ENCODE measurements at regions not wholly inside any gene's neighbourhood (a gene's known extent, or its start where the extent isn't known, plus 50 kb on each side); places are given as distances from the start of the nearest gene placed in this dataset.

DNA sequence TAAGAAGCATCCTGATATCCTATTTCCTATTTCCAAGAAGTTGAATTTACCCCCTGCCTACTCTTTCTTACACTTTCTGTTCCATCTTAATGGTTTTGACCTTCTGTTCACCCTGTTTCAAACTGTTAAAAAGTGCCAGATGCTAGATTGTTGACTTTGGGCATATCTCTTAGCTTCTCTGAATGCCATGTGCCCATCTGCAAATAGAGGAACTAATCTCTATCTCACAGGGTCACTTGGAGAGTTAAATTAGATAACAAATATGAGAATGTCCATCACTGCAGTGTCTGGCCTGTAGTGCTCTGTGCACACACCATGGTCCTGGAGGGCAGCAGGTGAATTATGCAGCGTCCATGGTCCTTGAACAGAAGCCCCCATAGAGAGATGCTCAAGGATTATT, 83.8 kb downstream of the LRATD1 start:
- no peak for FAIRE-seq
- no peaks in the 10 kb centered on the region for H3K9me3 Mint-ChIP-seq (ENCODE audit: unreplicated experiment)
- no peak overlapping the region for H3K4me3 Mint-ChIP-seq (ENCODE audit: unreplicated experiment)

DNA sequence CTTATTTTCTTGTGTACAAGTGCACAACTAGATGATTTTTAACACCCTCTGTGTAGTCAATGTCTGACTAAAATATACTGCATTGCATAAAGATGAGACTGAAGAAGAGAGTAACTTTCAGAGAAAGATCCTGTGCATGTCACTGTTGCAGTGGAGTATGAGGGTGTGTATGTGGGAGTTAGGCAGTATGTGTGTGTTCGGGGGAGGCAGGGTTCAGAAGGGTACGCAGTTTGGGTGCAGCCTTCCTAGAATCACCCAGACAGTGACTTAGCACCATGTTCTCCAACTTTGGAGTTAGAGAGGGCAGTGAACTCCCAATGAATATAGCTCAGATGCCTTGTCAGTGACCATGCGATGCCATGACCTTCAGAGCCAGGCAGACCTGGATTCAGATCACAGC, 84.6 kb downstream of the LRATD1 start:
- Mint-ChIP-seq H3K4me3 (ENCODE audit: unreplicated experiment) (no peak overlapping the region), H3K4me1 (ENCODE audit: low read depth, unreplicated experiment) (no peaks in the 10 kb centered on the region), H3K27me3 (ENCODE audit: low read depth, unreplicated experiment) (peaks cover 5% of the 10 kb centered on the region), H3K9me3 (ENCODE audit: unreplicated experiment) (no peaks in the 10 kb centered on the region), H3K27ac (ENCODE audit: unreplicated experiment) (no peak overlapping the region), H3K36me3 (ENCODE audit: low read depth, unreplicated experiment) (no peaks in the 10 kb centered on the region)
- DNase-seq (ENCODE audit: low read depth), result no peak
- Histone ChIP-seq H3K27me3 (ENCODE audit: insufficient read depth, low read length) (no peaks in the 10 kb centered on the region), H3K36me3 (ENCODE audit: insufficient read depth, low read length) (no peaks in the 10 kb centered on the region), H4K20me1 (ENCODE audit: insufficient read depth, low read length) (no peaks in the 10 kb centered on the region), H3K9me3 (ENCODE audit: insufficient read depth, low read depth, low read length) (no peaks in the 10 kb centered on the region), H2AFZ (ENCODE audit: low read depth, low read length) (no peak overlapping the region), H3K79me2 (ENCODE audit: insufficient read depth, low read length) (no peaks in the 10 kb centered on the region), H3K9ac (ENCODE audit: low read length) (no peak overlapping the region), H3K27ac (ENCODE audit: low read depth, low read length) (no peak overlapping the region), H3K4me1 (ENCODE audit: insufficient read depth, low read length) (no peaks in the 10 kb centered on the region), H3K4me2 (ENCODE audit: low read length) (no peak overlapping the region), H3K4me3 (ENCODE audit: insufficient read depth, low read depth, low read length) (no peak overlapping the region)
- FAIRE-seq, result no peak
- no peak for TF ChIP-seq EZH2 (IDR thresholded peaks at IDR 0.05; ENCODE audit: insufficient read depth, low read length)
- TF ChIP-seq, protein P1, sequence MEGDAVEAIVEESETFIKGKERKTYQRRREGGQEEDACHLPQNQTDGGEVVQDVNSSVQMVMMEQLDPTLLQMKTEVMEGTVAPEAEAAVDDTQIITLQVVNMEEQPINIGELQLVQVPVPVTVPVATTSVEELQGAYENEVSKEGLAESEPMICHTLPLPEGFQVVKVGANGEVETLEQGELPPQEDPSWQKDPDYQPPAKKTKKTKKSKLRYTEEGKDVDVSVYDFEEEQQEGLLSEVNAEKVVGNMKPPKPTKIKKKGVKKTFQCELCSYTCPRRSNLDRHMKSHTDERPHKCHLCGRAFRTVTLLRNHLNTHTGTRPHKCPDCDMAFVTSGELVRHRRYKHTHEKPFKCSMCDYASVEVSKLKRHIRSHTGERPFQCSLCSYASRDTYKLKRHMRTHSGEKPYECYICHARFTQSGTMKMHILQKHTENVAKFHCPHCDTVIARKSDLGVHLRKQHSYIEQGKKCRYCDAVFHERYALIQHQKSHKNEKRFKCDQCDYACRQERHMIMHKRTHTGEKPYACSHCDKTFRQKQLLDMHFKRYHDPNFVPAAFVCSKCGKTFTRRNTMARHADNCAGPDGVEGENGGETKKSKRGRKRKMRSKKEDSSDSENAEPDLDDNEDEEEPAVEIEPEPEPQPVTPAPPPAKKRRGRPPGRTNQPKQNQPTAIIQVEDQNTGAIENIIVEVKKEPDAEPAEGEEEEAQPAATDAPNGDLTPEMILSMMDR (IDR thresholded peaks at IDR 0.05; ENCODE audit: insufficient read depth, low read depth, low read length), result no peak

More for the DNA sequence above, 83.8 kb downstream of the LRATD1 start:
- Mint-ChIP-seq H3K36me3 (ENCODE audit: low read depth, unreplicated experiment) (no peaks in the 10 kb centered on the region), H3K27ac (ENCODE audit: unreplicated experiment) (no peak overlapping the region), H3K27me3 (ENCODE audit: low read depth, unreplicated experiment) (peaks cover 5% of the 10 kb centered on the region), H3K4me1 (ENCODE audit: low read depth, unreplicated experiment) (no peaks in the 10 kb centered on the region)
- no peak overlapping the region for H3K9ac ChIP-seq (ENCODE audit: low read length)
- H3K4me1 ChIP-seq (ENCODE audit: insufficient read depth, low read length), result no peaks in the 10 kb centered on the region
- H3K4me2 ChIP-seq (ENCODE audit: low read length), result no peak overlapping the region
- no peak overlapping the region for H3K4me3 ChIP-seq (ENCODE audit: insufficient read depth, low read depth, low read length)
- no peak for TF ChIP-seq EZH2 (IDR thresholded peaks at IDR 0.05; ENCODE audit: insufficient read depth, low read length)
- TF ChIP-seq, protein P1 (IDR thresholded peaks at IDR 0.05; ENCODE audit: insufficient read depth, low read depth, low read length), result no peak
- H4K20me1 ChIP-seq (ENCODE audit: insufficient read depth, low read length), result no peaks in the 10 kb centered on the region
- DNase-seq (ENCODE audit: low read depth), result no peak
- no peak overlapping the region for H2AFZ ChIP-seq (ENCODE audit: low read depth, low read length)
- no peaks in the 10 kb centered on the region for H3K9me3 ChIP-seq (ENCODE audit: insufficient read depth, low read depth, low read length)
- H3K79me2 ChIP-seq (ENCODE audit: insufficient read depth, low read length), result no peaks in the 10 kb centered on the region
- H3K36me3 ChIP-seq (ENCODE audit: insufficient read depth, low read length), result no peaks in the 10 kb centered on the region
- H3K27me3 ChIP-seq (ENCODE audit: insufficient read depth, low read length), result no peaks in the 10 kb centered on the region
- no peak overlapping the region for H3K27ac ChIP-seq (ENCODE audit: low read depth, low read length)

DNA sequence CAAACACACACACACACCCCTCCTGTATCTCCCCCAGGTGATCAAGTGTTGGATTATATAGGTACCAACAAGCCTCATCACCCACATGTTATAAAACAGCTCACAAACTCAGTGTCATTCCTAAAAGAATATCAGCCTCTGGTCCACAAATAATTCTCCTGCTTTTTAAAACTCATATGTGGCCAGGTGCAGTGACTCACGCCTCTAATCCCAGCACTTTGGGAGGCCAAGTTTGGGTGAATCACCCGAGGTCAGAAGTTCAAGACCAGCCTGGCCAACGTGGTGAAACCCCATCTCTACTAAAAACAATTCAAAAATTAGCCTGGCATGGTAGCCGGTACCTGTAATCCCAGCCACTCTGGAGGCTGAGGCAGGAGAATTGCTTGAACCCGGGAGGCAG, 87.8 kb downstream of the LRATD1 start:
- H3K9me3 ChIP-seq (ENCODE audit: insufficient read depth, low read depth, low read length), result no peaks in the 10 kb centered on the region
- Mint-ChIP-seq H3K27ac (ENCODE audit: unreplicated experiment) (no peak overlapping the region), H3K27me3 (ENCODE audit: low read depth, unreplicated experiment) (peaks cover 6% of the 10 kb centered on the region), H3K9me3 (ENCODE audit: unreplicated experiment) (no peaks in the 10 kb centered on the region), H3K36me3 (ENCODE audit: low read depth, unreplicated experiment) (no peaks in the 10 kb centered on the region), H3K4me3 (ENCODE audit: unreplicated experiment) (no peak overlapping the region), H3K4me1 (ENCODE audit: low read depth, unreplicated experiment) (no peaks in the 10 kb centered on the region)
- no peak for TF ChIP-seq EZH2 (IDR thresholded peaks at IDR 0.05; ENCODE audit: insufficient read depth, low read length)
- TF ChIP-seq, protein P1 (IDR thresholded peaks at IDR 0.05; ENCODE audit: insufficient read depth, low read depth, low read length), result no peak
- H3K4me3 ChIP-seq (ENCODE audit: insufficient read depth, low read depth, low read length), result no peak overlapping the region
- no peaks in the 10 kb centered on the region for H3K36me3 ChIP-seq (ENCODE audit: insufficient read depth, low read length)
- H4K20me1 ChIP-seq (ENCODE audit: insufficient read depth, low read length), result no peaks in the 10 kb centered on the region
- H3K79me2 ChIP-seq (ENCODE audit: insufficient read depth, low read length), result no peaks in the 10 kb centered on the region
- H3K27me3 ChIP-seq (ENCODE audit: insufficient read depth, low read length), result no peaks in the 10 kb centered on the region
- H3K27ac ChIP-seq (ENCODE audit: low read depth, low read length), result no peak overlapping the region
- H2AFZ ChIP-seq (ENCODE audit: low read depth, low read length), result no peak overlapping the region
- no peak overlapping the region for H3K9ac ChIP-seq (ENCODE audit: low read length)
- no peak overlapping the region for H3K4me2 ChIP-seq (ENCODE audit: low read length)
- DNase-seq (ENCODE audit: low read depth), result peak; percentile 48
- no peaks in the 10 kb centered on the region for H3K4me1 ChIP-seq (ENCODE audit: insufficient read depth, low read length)
- FAIRE-seq, result no peak
